Activated CD4-positive, alpha-beta T cell treated with anti-CD3 and anti-CD28 coated beads for 1 hour (primary cell): ENCODE measurements at regions not wholly inside any gene's neighbourhood (a gene's known extent, or its start where the extent isn't known, plus 50 kb on each side); places are given as distances from the start of the nearest gene placed in this dataset.
"Not testable (repeated sequence)": the region's sequence is repeated elsewhere in the genome, so short reads cannot be mapped to it uniquely, and the experiment has no call there.

ENCODE experiments used
- DNase-seq: peaks from one replicate; pipeline ENCODE4 v3.0.0-alpha.2; 2020

DNA sequence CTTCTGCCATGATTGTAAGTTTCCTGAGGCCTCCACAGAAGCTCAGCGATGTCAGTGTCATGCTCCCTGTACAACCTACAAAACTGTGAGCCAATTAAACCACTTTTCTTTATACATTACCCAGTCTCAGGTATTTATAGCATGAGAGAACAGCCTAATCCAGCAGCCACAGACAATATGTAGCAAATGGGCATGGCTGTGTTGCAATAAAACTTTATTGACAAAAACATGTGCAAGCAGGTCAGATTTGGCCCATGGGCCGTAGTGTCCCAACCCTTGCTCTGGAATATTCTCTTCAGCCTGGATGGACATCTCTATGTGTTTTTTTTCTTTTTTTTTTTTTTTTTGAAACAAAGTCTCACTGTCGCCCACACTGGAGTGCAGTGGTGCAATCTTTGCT lies 60.9 kb upstream of the EEF2KMT start:
- DNase-seq: no peak

DNA sequence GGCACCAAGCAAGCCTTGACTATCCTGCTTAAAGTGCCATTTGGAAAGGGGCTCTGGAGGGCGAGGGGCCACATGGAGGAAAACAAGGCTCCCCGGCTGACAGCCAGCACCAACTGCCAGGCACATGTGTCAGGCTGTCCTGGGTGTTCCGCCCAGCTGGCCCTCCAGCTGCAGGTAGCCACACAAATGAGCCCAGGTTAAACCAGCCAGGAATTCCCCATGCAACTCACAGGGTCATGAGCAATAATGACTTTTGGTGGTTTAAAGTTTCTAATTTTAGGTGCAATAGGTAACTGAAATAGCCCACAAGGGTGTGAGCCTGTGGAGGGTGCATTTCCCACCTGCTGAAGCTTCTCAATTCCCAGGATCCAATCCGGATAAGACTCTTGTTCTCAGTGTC lies 58.9 kb upstream of the EEF2KMT start:
- not testable (repeated sequence) for DNase-seq

DNA sequence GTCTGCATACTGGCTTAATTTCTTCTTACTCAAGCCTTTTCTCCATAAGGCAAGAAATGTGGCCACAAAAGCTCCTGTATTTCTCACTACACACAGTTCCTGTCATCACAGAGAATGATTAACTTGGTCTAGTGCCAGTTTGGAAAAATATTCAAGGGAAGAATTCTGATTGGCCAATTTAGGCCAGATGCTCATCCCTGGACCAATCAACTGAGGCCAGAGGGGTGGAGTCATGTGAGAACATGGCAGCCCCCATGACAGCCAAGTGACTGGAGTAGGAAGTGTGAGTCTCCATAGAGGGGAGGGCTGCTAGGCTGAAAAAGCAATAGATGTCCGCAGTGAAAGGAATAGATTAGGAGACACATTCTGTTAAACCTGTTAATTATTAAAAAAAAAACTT lies 56.4 kb upstream of the EEF2KMT start:
- DNase-seq: not testable (repeated sequence)

DNA sequence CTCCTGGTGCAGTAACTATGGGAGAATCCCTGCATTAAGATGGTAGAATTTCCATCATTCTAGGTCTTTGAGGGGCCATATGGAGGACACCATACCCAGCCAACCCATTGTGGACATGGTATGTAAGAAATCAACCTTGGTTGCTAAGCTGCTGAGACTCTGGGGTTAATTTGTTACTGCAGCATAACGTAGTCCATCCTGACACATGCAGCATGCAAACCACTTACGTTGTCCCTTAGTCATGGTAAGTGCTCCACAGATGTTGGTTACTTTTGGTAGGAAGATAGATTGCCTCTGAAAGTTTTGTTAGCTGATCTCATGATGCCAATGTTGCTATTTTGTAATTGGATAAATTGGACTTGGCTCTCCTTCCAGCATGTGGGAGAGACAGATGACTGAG lies 53.8 kb upstream of the EEF2KMT start:
- DNase-seq: not testable (repeated sequence)
